ENCODE measurements at regions not wholly inside any gene's neighbourhood (a gene's known extent, or its start where the extent isn't known, plus 50 kb on each side); places are given as distances from the start of the nearest gene placed in this dataset.

DNA sequence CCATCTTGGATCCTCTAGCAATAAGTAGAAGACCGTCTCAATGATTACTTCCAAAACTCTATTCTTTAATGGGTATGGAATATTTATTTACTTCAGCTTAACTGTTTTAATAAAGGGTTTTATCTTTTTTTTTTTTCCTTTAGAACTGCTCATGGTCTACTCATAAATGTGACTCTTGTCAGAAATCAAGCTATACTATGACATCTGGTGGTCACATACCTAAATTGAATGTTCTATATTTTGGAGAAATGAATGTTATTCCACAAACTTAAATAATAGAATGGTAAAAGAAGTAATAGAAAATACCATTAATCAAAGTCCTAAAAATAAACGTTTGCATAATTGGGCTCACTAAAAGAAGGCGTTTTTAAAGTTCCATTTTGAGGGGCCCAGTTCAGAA lies 131.2 kb upstream of the PLCXD3 start:
- TF ChIP-seq, protein P1, sequence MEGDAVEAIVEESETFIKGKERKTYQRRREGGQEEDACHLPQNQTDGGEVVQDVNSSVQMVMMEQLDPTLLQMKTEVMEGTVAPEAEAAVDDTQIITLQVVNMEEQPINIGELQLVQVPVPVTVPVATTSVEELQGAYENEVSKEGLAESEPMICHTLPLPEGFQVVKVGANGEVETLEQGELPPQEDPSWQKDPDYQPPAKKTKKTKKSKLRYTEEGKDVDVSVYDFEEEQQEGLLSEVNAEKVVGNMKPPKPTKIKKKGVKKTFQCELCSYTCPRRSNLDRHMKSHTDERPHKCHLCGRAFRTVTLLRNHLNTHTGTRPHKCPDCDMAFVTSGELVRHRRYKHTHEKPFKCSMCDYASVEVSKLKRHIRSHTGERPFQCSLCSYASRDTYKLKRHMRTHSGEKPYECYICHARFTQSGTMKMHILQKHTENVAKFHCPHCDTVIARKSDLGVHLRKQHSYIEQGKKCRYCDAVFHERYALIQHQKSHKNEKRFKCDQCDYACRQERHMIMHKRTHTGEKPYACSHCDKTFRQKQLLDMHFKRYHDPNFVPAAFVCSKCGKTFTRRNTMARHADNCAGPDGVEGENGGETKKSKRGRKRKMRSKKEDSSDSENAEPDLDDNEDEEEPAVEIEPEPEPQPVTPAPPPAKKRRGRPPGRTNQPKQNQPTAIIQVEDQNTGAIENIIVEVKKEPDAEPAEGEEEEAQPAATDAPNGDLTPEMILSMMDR (IDR thresholded peaks at IDR 0.05; ENCODE audit: insufficient read depth, low read depth, low read length), result peak; percentile 10
- no peak overlapping the region for H3K4me3 ChIP-seq (ENCODE audit: low read depth, low read length)
- no peak for DNase-seq (ENCODE audit: low read depth)

DNA sequence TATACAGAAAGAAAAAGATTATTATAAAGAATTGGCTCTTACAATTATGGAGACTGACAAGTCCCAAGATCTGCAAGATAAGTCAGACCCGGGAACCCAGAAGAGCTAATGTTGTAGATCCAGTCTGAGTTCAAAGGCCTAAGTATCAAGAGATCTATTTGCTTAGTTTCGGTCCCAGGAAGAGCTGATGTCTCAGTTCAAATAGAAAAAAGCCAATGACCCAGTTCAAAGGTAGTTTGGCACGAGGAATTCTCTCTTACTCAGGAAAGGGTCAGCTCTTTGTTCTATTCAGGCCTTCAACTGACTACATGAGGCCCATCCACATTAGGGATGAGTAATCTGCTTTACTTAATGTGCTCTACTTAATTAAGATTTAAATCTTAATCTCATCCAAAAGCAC lies 128.3 kb upstream of the PLCXD3 start:
- TF ChIP-seq, protein P1 (IDR thresholded peaks at IDR 0.05; ENCODE audit: insufficient read depth, low read depth, low read length), result no peak
- DNase-seq (ENCODE audit: low read depth), result no peak
- no peak overlapping the region for H3K4me3 ChIP-seq (ENCODE audit: low read depth, low read length)

DNA sequence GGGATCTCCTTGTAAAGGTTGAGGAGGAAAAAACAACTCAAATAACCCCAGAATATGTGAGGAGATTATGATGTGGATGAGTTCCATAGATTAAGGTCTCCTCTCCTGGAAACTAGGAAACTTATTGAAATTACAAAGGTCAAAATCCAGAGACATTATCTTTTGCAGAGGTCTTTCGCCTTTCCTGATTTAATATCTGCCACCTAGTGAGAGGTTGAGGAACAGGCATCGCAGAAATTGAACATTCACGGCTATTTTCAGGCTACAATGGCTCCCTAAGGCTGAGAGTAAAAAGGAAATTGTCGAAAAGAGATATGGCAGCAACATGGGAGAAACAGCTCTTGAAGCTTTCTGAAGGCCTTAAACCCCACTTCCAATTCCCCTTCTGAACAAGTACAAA lies 127.5 kb upstream of the PLCXD3 start:
- TF ChIP-seq, protein P1 (IDR thresholded peaks at IDR 0.05; ENCODE audit: insufficient read depth, low read depth, low read length), result peak; percentile 33
- H3K4me3 ChIP-seq (ENCODE audit: low read depth, low read length), result no peak overlapping the region
- no peak for DNase-seq (ENCODE audit: low read depth)

DNA sequence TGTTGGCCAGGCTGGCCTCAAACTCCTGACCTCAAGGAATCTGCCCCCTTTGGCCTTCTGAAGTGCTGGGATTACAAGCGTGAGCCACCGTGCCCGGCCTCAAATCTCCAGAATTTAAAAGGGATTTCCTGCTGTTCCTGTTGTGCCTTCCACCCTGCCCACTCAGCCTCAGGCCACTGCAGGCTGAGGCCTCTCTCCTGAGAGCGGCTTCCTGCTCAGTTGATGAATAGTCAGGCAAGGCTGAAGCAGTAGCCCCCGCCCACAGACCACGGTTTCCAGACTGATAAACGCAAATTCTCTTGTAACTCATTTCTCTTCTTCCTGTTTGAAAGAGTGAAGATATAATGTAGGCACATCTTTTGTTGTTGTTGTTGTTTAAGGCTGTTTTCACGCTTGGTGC lies 127.0 kb upstream of the PLCXD3 start:
- TF ChIP-seq, protein P1 (IDR thresholded peaks at IDR 0.05; ENCODE audit: insufficient read depth, low read depth, low read length), result no peak
- H3K4me3 ChIP-seq (ENCODE audit: low read depth, low read length), result no peak overlapping the region
- no peak for DNase-seq (ENCODE audit: low read depth)

DNA sequence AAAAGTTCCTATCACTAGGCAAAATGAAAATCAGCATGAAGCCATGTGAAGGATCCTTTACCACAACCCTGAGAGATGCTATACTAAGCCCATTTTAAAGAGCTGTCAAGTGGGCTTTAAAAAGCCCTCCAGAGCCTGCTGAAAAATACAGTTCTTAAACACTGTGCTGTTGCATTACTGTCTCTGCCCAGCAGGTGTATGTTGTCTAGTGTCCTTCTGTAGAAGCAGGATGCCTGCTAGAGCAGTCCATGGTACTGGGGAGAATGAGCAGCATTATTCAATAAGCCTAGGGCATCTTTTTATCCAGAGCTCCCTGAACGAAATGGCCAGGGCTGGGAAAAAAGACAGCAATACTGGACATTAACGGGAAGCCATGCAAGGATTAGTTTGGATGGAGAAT lies 126.2 kb upstream of the PLCXD3 start:
- TF ChIP-seq, protein P1 (IDR thresholded peaks at IDR 0.05; ENCODE audit: insufficient read depth, low read depth, low read length), result peak; percentile 45
- DNase-seq (ENCODE audit: low read depth), result peak; percentile 9
- no peak overlapping the region for H3K4me3 ChIP-seq (ENCODE audit: low read depth, low read length)

DNA sequence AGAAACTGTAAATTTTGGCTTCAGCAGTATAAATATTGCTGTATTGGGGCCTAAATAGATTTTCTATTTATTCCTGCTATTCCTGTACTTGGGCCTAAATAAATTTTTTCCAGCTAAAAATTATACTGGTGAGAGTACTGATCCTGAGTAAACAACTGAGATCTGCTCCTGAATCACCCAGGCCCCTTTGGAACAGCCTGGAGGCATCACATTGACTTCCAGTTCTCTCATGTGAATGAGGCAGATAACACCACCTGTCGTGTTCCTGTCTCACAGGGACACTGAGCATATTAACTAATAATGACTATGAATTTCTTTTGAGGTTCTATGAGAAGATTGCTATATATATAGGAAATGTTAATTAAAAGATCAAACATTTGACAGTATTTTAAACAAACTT lies 119.5 kb upstream of the PLCXD3 start:
- no peak overlapping the region for H3K4me3 ChIP-seq (ENCODE audit: low read depth, low read length)
- TF ChIP-seq, protein P1 (IDR thresholded peaks at IDR 0.05; ENCODE audit: insufficient read depth, low read depth, low read length), result no peak
- no peak for DNase-seq (ENCODE audit: low read depth)

DNA sequence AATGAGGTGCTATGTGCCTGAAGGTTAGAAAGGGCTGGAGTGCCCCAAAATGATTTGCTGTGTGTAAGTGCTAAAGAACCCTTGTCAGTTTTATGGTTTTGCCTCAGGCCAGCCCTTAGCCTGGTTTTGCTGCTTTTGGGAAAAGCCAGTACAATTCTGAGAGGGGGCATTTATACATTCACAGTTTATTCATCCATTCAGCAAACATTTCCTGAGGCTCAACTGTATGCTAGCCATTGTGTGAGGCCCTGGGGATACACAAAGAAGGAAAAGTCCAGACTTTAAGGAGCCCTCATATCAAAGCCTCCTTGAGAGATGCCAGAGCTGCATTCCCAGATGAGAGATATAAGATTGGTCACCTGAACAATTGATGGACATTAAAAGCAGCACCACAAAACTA lies 115.2 kb upstream of the PLCXD3 start:
- TF ChIP-seq, protein P1 (IDR thresholded peaks at IDR 0.05; ENCODE audit: insufficient read depth, low read depth, low read length), result no peak
- DNase-seq (ENCODE audit: low read depth), result no peak
- no peak overlapping the region for H3K4me3 ChIP-seq (ENCODE audit: low read depth, low read length)
